Dedifferentiated amniotic fluid mesenchymal stem cell (primary cell): ENCODE measurements at regions not wholly inside any gene's neighbourhood (a gene's known extent, or its start where the extent isn't known, plus 50 kb on each side); places are given as distances from the start of the nearest gene placed in this dataset.
A peak's percentile ranks its signal among the peaks of the same experiment; 100 is the strongest.
"Not testable (repeated sequence)": the region's sequence is repeated elsewhere in the genome, so short reads cannot be mapped to it uniquely, and the experiment has no call there.

ENCODE experiments used
- DNase-seq: peaks from one replicate; pipeline ENCODE4 v3.0.0-alpha.2; 2016; ENCODE audit errors: extremely low spot score

DNA sequence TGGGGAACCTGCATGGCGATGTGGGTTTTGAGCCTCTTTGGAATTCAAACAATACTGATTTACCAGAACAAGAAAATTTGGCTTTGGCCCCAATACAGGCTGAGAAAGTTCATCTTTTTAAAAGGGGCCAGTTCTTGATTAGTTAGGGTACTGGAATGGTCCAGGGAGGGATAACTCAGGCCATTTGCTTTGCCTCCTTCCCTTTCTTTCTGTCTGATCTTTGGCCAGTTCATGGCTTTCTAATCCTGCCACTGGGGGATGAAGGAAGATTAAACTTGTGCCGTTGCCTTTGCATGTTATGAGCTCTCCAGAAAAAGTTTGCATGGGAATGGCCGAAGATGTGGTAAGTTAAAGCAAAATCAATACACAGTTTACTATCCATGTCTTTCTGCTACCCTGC is 78.4 kb downstream of the ADAMTS15 start:
- no peak for DNase-seq

DNA sequence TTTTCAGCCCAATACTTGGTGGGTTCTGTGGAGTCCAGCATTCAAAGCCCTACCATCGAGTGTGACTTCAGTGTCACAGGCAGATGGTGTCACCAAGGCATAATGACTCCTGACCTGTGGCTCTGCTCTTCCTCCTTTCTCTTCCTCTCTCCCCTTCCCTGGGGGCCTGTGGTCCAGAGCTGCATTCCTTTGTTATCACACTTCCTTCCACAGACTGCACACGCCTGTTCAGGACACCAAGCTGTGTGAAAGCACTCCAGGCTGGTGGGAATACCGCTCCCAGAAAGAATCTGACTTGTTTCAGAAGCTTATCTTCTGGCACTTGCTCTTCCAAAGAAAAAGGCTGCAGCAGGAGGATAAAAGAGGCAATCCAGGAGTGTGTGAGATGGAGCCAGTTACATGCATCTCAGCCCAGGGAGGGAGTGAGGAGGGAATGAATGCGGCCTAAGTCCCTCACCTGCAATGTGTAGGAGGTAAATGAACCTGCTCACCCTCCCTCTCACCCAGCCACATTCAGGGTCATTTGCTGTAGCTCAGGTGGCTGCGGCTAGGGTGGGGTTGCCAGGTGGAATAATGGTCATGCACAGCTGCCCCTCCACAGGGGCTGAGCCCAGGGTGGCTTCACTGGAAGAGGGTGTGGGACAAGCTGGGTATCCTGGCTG is 79.3 kb downstream of the ADAMTS15 start:
- no peak for DNase-seq

DNA sequence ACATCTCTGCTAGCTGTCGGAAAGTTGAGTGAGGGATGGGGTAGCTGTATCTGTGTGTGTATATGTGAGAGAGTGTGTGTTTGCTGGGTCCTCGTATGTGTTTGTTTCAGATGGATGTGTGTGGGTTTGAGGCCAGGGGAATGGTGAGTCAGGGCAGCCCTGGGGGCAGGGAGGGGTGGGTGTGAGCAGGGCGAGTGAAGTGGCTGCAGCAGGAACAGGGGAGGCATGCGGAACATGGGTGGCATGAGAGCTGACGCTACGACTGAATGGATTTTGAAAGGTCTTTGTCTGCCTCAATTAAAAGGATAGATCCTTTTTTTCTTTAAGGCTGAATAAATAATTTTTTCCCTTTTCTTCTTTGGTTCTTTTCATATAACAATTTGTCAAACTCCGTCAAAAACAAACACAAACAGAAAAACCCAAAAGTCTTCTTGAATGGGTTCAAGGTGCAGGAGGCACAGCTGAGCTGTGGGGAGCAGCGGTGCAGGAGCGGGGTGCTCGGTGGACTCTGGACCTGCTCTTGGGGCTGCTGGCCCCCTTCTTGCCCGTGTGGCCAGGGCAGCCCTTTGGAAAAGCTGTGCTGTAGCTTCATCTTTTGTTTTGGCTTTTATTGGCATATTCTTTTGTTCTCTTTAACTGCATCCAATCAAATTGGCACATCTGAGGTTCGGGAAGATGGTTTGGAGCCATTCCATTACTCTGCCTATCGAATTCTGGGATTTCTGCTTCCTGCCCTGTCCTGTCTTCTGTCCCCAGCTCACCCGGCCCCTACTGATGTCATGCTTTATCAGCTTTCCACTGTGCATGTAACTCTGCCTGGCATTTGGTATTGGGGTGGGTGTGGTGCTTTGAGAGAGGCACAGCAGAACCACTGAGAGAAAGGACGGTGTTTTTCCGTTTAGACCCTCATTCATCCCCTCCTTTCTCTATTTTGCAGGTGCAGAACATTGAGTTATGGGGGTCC is 80.1 kb downstream of the ADAMTS15 start:
- no peak for DNase-seq

DNA sequence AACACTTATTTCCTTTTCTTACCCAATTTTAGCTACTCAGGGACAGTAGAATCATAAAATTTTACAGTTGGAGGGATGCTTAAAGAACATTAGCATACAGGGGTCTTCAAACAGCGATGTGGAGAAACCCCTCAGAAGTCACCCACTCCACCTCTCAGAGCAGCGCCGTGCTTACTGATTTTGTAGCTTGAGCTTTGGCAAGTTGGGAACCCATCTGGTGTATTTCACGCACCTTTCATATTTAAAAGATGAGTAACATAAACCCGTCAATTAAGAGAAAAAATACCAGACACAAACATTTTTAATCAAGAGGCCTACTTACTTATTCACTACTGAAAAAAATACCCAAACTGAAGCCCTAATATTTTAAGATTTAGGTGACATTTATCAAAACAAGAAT is 80.9 kb downstream of the ADAMTS15 start:
- no peak for DNase-seq

DNA sequence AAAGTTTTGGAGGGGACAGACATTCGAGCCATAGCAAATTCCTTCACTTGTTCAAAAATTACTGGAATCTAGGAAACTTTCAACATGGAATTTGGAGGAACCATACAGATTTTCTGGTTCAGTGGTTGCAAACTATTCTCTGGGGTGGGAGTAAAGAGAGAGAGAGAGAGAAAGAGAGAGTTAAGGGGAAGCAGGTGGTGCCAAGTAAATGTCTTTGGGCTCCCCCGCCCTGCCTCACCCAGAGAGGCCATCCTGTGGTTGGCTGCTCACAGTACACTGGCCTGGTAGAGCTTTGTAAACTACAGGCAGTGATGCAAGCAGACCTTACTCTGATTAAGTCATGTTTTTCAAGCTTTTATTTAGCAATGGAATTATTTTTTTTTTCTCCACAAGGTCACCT is 82.6 kb downstream of the ADAMTS15 start:
- peak; percentile 88 for DNase-seq

DNA sequence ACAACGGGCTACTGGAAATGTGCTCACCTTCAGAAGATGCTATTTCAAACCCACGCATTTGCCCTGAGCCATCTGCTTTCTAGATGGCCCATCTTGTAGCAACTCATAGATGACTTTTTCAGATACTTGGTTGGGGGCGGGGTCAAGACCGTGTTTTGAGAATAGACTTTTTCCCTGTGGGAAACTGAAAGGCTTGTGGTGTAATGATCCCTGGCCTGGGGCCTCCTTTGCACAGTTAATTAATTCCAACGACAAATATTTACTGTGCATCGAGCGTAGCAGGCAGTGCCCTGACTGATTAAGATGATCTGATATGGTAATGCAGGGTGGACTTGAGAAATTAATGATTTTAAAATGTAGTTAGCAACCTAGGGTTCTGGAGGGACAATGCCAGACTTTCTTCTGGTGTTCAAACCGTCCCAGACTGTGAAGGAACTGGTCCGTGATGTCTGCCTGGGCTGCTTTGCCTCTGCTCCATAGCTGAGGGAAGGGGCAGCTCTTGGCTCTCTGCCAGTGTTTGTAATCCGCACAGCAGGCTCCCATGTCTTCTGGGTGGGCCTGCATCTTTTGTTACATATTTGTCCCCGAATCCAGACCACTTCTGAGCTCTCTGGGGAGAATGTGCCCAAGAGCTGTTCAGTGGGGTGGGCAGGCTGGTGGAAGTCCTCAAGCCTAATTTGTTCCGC is 84.8 kb downstream of the ADAMTS15 start:
- no peak for DNase-seq

DNA sequence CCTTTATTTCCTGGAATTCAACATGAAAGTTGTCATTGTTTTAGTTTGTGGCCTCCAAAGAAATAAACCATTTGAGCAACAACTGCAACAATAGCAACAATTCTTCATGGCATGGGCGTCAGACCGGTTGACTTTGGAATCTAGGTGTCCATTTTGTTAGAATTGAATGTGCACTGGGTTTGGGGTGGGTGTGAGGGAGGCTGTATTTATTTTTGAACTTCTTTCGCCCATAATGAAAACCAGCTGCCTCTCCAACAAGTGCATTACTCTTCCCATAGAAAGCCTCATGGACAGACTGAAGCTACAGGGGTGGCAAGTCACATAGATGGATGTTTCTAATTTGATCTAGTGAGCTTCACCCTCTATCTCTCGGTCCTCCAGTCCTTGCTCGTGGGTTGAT is 85.4 kb downstream of the ADAMTS15 start:
- no peak for DNase-seq

DNA sequence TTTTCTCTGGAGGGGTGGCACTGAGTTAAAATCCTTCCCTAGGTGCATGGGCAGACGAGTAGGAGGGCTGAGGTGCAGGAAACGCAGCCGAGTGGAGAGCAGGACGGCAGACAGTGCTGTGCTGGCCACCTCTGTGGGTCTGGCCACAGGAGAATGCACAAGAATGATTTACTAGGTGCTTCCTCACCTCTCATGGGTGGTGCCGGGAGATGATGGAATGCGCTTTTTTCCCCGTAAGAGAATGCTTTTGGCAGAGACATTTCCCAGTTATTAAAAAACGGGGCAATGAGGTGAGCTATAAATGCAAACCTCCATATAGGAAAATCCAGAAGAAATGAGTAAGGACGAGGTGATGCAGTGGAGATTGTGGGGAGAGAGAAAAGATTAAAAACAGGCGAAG is 86.1 kb downstream of the ADAMTS15 start:
- DNase-seq: no peak

DNA sequence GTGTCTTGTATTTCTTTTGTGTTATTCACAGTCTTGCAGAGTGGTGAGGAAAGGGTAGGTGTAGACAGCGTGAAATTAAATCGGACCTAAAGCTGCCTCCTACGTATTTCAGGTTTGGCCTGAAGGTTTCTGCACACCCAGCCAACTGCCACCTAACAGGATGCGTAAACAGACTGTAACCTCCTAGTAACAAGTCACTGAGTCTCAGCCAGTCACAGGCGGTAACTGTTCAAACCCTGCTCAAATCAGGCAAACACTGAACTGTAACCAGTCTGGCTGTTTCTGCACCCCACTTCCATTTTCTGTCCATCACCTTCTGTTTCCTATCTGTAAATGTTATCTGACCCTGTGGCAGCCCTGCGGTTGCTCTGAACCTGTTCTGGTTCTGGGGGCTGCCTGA is 87.1 kb downstream of the ADAMTS15 start:
- no peak for DNase-seq

DNA sequence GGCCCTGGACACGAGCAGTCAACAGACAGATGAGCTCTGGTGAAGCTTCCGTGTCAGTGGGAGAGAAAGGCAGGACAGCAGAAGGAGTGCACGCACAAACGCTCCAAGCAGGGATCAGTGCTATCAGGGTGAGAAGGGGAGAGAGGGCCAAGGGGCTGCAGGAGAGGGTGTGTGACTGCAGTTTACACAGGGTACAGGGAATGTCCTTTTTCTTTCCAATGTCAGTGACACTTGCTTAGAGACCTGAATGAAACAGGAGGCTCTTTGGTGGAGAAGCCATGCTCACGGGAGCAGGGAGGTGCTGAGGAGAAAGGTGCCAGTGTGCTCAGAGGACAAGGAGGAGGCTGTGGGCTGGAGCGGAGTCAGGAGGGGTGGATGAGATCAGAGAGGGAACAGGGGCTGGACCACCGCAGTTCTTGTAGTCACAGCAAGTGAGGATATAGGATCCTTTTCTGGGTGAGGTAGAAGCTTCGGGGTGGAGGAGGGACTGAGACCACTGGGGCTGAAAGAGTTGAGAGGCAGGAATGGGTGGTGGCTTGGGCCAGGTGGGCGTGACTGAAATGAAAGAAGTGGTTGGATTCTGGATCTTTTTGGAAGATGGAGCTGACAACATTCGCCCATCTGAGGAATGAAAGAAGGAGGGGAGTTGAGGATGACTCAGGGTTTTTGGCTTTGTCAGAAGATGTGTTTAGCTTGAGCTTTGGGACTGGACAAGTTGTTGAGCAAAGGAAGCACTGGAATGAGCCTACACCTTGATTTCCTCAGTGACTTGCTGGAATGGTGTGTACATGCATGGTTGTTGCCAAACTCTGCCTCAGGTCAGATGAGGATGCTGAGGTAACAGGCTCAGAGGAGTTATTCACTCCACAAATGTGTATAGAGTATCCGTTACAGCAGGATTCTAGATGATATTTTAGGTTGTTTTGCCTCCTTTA is 87.9 kb downstream of the ADAMTS15 start:
- no peak for DNase-seq

DNA sequence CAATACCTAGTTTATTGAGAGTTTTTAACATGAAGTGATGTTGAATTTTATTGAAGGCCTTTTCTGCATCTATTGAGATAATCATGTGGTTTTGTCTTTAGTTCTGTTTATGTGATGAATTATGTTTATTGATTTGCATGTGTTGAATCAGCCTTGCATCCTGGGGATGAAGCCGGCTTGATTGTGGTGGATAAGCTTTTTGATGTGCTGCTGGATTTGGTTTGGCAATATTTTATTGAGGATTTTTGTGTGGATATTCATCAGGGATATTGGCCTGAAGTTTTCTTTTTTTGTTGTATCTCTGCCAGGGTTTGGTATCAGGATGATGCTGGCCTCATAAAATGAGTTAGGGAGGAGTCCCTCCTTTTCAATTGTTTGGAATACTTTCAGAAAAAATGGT is 91.2 kb downstream of the ADAMTS15 start:
- not testable (repeated sequence) for DNase-seq

DNA sequence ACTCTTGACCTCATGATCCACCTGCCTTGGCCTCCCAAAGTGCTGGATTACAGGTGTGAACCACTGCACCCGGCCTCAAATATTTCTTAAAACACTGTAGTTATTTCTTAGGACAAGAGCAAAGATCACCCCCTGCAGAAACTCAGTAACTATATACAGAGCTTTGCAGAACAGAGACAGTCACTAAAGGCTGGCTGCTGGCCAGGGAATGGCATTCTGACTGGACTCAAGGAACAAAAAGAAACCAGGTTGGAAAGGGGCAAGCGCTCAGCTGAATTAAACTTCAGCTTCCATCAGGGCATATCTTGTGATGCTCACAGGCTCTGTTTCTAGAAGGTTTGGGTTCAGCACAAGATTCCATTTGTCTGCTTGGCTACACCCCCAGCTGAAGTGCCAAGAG is 95.8 kb downstream of the ADAMTS15 start:
- DNase-seq: no peak

DNA sequence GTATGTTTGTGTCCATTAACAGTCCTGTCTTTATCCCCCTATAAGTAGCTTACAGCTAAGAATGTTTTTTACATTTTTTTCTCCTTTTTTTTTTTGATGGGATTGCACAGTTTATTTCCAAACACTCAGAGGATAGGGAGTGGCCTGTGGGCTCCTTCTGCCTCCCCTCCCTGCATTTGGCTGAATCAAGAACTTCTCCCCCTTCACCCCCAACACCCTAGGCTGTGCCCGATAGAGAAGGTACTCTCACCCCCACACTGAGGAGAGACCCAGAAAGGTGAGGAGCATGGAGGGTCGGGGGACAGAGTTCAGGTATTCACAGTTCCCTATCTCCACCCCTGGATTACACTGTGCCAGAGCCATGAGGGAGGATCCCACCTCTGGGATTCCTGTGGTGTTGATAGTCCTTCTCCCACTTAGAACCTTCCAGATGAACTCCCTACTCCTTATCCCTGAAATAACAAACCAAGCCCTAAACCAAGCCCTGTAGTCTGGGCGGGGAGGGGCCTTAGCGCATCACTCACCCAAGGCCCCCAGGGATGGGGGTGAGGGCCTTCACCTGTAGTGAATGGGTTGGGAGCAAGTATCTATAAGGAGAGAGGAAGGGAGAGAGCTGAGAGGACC is 97.1 kb downstream of the ADAMTS15 start:
- DNase-seq: no peak

DNA sequence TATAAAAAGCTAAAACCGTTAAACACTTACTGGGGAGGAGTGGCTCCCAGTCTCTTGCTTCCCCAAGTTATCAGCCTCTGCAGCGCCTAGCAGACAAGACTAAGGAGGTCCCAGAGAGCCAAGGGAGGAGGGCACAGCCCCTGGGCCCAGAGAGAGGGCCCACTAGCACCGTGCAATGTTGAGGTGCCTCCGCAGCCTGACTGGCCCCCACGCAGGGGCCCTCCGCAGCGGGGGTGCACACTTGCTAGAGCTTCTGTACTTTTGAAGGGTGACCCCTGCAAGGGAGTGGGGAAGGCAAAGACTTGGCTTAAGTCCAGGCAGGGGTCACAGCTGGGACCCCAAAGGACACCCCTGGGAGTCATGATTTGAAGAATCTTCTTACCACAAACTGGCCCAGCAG is 98.0 kb downstream of the ADAMTS15 start:
- DNase-seq: no peak

DNA sequence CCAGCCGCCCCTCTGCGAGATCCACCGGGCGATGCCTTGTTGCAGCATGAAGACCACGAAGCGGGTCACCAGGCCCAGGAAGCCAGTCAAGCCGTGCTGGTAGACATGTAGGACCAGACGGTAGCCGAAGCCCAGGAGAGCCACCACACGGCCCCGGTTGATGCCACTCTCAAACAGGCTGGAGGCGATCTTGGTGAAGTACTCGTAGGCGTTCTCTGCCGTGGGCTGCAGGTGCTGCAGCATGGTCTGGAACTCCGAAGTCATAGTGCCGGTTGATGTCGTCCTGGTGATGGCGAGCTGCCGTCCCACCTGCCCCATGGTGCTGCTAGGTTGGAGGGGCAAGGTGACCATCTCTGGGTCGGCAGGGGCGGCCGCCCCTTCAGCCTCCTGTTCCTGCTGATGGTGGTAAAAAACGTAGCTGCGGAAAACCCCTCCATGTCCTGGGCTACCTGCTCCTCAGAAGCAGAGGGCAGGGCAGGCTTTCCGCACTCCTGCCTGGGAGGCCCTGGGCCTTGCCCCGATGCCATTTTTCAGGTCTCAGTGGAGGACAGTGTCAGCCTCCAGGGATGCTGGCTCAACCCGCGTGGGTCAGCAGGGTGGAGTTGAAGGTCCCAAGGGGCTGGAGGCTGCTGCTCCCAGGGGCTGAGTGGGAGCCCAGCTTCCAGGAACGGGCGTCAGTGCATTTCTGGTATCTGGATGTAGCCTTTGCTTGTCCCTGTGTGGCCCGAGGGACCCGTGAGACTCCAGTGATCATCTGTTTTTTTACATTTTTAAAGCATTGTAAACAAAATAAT is 98.7 kb downstream of the ADAMTS15 start:
- no peak for DNase-seq

DNA sequence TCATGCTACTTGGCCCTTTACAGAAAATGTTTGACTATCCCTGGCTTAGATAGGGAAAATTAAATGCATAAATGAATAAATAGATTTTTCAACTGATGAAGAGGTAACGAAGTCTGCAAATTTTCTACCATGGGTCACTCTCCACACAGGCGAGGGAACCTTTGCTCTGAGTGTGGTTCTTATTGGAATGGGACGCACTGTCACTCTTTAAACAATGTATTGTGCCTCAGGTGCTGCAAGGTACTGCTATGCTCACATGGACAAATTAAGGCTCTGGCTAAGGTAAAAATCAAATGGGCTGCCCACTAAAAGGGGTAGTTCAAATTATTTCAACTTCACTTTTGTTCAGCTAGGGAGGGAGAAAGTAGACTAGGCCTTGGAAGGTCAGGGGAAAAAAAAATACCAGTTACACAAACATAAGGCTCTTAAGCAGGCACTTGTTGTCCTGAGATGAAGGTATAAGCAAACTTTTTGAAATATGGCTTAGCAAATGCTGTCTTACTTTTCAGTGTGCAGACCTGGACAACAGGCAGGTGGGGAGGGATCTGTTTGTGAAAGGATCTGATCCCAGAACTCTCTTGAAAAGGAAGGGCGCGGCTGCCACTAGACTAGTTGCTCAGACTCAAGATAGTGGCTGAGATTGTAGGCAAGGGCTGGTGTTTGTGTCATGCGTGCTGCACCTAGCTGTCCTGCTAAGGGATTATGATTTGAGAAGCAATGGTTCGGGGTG is 99.5 kb downstream of the ADAMTS15 start:
- DNase-seq: no peak

DNA sequence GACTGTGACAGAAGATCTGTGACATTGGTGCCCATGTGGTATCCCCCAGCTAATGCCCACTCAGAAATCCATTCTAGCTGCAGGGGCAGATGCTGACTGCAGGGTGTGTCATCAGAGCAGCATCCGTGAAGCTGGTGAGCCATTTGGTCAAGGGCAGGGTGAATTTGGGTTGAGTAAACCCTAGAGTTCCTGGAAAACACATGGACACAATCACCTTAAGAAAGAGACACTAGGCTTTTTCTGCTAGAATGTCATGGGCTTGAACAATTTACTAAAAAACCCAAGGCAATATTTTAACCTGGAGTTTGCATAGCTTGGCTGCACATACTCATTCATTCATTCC is 100.0 kb downstream of the ADAMTS15 start:
- DNase-seq: no peak

DNA sequence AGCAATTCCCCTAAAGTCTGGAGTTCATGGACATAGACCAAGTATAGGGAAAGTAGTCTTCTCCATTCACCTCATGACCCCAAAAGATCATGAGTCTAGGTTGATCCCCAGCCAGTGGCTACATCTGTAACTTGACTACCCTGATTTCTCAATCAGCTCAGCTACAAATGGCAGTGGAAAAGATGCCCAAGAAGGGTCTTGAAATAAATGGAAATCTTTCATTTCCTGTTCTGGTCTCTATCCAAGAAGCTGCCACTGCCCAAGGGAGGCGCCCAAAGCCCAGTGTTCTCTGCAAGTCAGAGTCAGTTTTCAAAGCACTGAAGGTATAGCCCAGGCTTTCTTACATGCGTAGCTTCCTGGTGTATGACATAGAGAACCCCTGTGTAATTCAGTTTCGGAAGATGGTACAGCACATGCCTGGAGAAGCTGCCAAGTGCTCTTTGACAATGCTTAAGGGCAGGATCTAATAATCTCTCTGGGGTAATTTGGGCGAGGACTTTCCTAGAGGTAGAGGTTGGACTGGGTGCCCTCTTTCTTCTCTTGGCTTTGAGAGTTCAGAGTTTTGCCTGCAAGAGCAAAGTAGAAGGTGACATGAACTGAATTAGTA is 101.1 kb downstream of the ADAMTS15 start:
- no peak for DNase-seq

DNA sequence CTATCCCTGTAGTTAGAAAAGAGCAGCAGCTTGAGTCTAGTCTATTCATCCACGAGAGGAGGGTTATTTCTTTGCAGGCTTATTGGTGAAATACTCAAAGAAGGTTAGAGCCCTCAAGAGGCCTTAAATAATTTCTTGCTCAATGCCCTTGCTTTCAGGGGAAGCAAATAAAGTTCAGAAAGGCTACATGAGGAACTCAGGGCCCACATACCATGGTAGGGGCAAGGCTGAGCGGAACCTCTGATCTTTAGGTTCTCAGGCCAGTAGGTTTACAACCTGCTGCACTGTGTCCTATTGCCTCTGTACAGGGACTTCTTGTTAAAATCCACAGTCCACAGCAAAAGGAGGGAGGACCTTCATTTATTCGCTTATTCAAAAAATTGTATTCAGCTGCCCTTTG is 101.7 kb downstream of the ADAMTS15 start:
- no peak for DNase-seq
